K562 (cell line): ENCODE measurements at regions not wholly inside any gene's neighbourhood (a gene's known extent, or its start where the extent isn't known, plus 50 kb on each side); places are given as distances from the start of the nearest gene placed in this dataset.

ENCODE experiments used
- CEBPB ChIP-seq: fragments of 450-650 bp; IDR thresholded peaks from 2 replicates; pipeline ENCODE4 v1.6.1; 2016; ENCODE audit warnings: missing genetic modification characterization, missing compliant biosample characterization
- E2F4 ChIP-seq: sonication (generic); formaldehyde crosslinking; IDR thresholded peaks from 2 replicates; pipeline ENCODE4 v1.8.0; 2022; ENCODE audit warnings: mild to moderate bottlenecking, low read depth, missing genetic modification reagents
- EP400 ChIP-seq: fragments of 450-650 bp; IDR thresholded peaks from 2 replicates; pipeline ENCODE4 v1.6.1; 2017; ENCODE audit warnings: antibody characterized with exemption, mild to moderate bottlenecking, moderate library complexity
- EZH2 ChIP-seq: IDR thresholded peaks from 2 replicates; pipeline ENCODE4 v1.6.1; 2012; ENCODE audit warnings: low read depth, mild to moderate bottlenecking, inconsistent platforms, low read length, borderline replicate concordance
- FOXK2 ChIP-seq, 2 experiments: fragments of 450-650 bp; IDR thresholded peaks in 1 of 2; conservative IDR thresholded peaks in 1 of 2; 2 replicates each; pipeline ENCODE4 v1.6.1; 2016; ENCODE audit warnings: low read depth in 2 of 2, mild to moderate bottlenecking in 1 of 2
- ZNF280B ChIP-seq: fragments of 250-450 bp; sonication (Bioruptor Pico); IDR thresholded peaks from 2 replicates; pipeline ENCODE4 v1.5.1; 2021; ENCODE audit warnings: mild to moderate bottlenecking

- TF ChIP-seq CEBPB (tag) (no peak), ZNF280B (CRISPR knock-in tag) (no peak), EZH2 (no peak), FOXK2 (conservative IDR thresholded peaks at IDR 0.05 in 1 of 2, IDR thresholded peaks at IDR 0.05 in 1 of 2; ENCODE audit: low read depth in 2 of 2) (no peak), E2F4 (CRISPR knock-in tag) (no peak), EP400 (no peak)
Observed at GRCh38 chr6:92243315-92243714, 1176.0 kb downstream of the EPHA7 start.
